WTC11 (cell line): ENCODE measurements at regions not wholly inside any gene's neighbourhood (a gene's known extent, or its start where the extent isn't known, plus 50 kb on each side); places are given as distances from the start of the nearest gene placed in this dataset.

ENCODE experiments used
- ATAC-seq: fragments of 200-7000 bp; cut with Tn5 transposase; 2 replicates; pipeline ENCODE4 v1.10.0; 2021; ENCODE audit warnings: mild to moderate bottlenecking, moderate library complexity
- CTCF ChIA-PET: fragments of 300-600 bp; sonication (Branson Sonifier 250); formaldehyde crosslinking; loops from one replicate; lab custom pipeline; 2021; ENCODE audit warnings: antibody characterized with exemption; lab: Charles Lee
- POLR2A ChIA-PET: fragments of 350-600 bp; sonication (Branson Sonifier 250); formaldehyde crosslinking; loops from one replicate; lab custom pipeline; 2021; ENCODE audit warnings: antibody characterized with exemption; lab: Charles Lee
- DNase-seq: peaks from one replicate; pipeline ENCODE4 v3.0.0; 2021; ENCODE audit warnings: low spot score
- H3K27ac Mint-ChIP-seq: 2 replicates; pipeline ENCODE4 v1.8.0; 2021; ENCODE audit warnings: mixed read lengths
- H3K27me3 Mint-ChIP-seq: 2 replicates; pipeline ENCODE4 v1.8.0; 2021; ENCODE audit warnings: low read depth, mild to moderate bottlenecking, moderate library complexity, mixed read lengths
- H3K36me3 Mint-ChIP-seq: 2 replicates; pipeline ENCODE4 v1.8.0; 2021; ENCODE audit warnings: mixed read lengths
- H3K4me1 Mint-ChIP-seq: 2 replicates; pipeline ENCODE4 v1.8.0; 2022; ENCODE audit warnings: mixed read lengths
- H3K4me3 Mint-ChIP-seq: 2 replicates; pipeline ENCODE4 v1.8.0; 2021; ENCODE audit warnings: mild to moderate bottlenecking, moderate library complexity, mixed read lengths
- H3K9me3 Mint-ChIP-seq: 2 replicates; pipeline ENCODE4 v1.8.0; 2021; ENCODE audit warnings: mixed read lengths
- FOXJ3 ChIP-seq: sonication (generic); formaldehyde crosslinking; IDR thresholded peaks from 2 replicates; pipeline ENCODE4 v1.9.0; 2021; ENCODE audit warnings: missing genetic modification reagents, mild to moderate bottlenecking, borderline replicate concordance
- FOXK1 ChIP-seq: sonication (generic); formaldehyde crosslinking; IDR thresholded peaks from 2 replicates; pipeline ENCODE4 v1.8.0; 2022; ENCODE audit warnings: mild to moderate bottlenecking, moderate library complexity, missing genetic modification reagents
- HMGA2 ChIP-seq: fragments of 250-450 bp; sonication (Bioruptor Pico); IDR thresholded peaks from 2 replicates; pipeline ENCODE4 v1.4.0; 2021; ENCODE audit warnings: mild to moderate bottlenecking, moderate library complexity
- IRF2 ChIP-seq: sonication (generic); formaldehyde crosslinking; IDR thresholded peaks from 2 replicates; pipeline ENCODE4 v1.8.0; 2022; ENCODE audit warnings: low read depth, missing genetic modification reagents, borderline replicate concordance
- MXD4 ChIP-seq: fragments of 250-450 bp; sonication (Bioruptor Pico); IDR thresholded peaks from 2 replicates; pipeline ENCODE4 v1.8.0; 2021; ENCODE audit warnings: mild to moderate bottlenecking, moderate library complexity, borderline replicate concordance
- OVOL2 ChIP-seq: fragments of 250-450 bp; sonication (Bioruptor Pico); IDR thresholded peaks from 2 replicates; pipeline ENCODE4 v1.9.0; 2021; ENCODE audit warnings: mild to moderate bottlenecking, borderline replicate concordance
- RELA ChIP-seq: sonication (generic); formaldehyde crosslinking; IDR thresholded peaks from 2 replicates; pipeline ENCODE4 v1.8.1; 2022; ENCODE audit warnings: missing genetic modification reagents, mild to moderate bottlenecking, borderline replicate concordance
- SMAD4 ChIP-seq: sonication (generic); formaldehyde crosslinking; IDR thresholded peaks from 2 replicates; pipeline ENCODE4 v1.8.0; 2022; ENCODE audit warnings: mild to moderate bottlenecking, missing genetic modification reagents
- SP1 ChIP-seq: sonication (generic); formaldehyde crosslinking; conservative IDR thresholded peaks from 2 replicates; pipeline ENCODE4 v1.8.1; 2022; ENCODE audit warnings: missing genetic modification reagents
- ZNF121 ChIP-seq: sonication (generic); formaldehyde crosslinking; IDR thresholded peaks from 2 replicates; pipeline ENCODE4 v1.8.0; 2023; ENCODE audit warnings: missing genetic modification reagents
- ZNF423 ChIP-seq: fragments of 250-450 bp; sonication (Bioruptor Pico); IDR thresholded peaks from 2 replicates; pipeline ENCODE4 v2.1.2; 2022; ENCODE audit warnings: mild to moderate bottlenecking, moderate library complexity
- ZNF671 ChIP-seq: fragments of 250-450 bp; sonication (Bioruptor Pico); IDR thresholded peaks from 2 replicates; pipeline ENCODE4 v1.8.0; 2021; ENCODE audit warnings: mild to moderate bottlenecking
- TF ChIP-seq, protein P1 (sequence below): sonication (generic); formaldehyde crosslinking; IDR thresholded peaks from 2 replicates; pipeline ENCODE4 v1.8.1; 2023; ENCODE audit warnings: mild to moderate bottlenecking, missing genetic modification reagents, moderate library complexity
- TF ChIP-seq, protein P2 (sequence below): sonication (generic); formaldehyde crosslinking; IDR thresholded peaks from 2 replicates; pipeline ENCODE4 v1.8.0; 2022; ENCODE audit warnings: missing genetic modification reagents
- TF ChIP-seq, protein P3 (sequence below): sonication (generic); formaldehyde crosslinking; IDR thresholded peaks from 2 replicates; pipeline ENCODE4 v1.8.1; 2022; ENCODE audit warnings: mild to moderate bottlenecking, moderate library complexity, missing genetic modification reagents
- TF ChIP-seq, protein P4 (sequence below): sonication (generic); formaldehyde crosslinking; IDR thresholded peaks from 2 replicates; pipeline ENCODE4 v1.8.1; 2022; ENCODE audit warnings: missing genetic modification reagents, borderline replicate concordance
- TF ChIP-seq, protein P5 (sequence below): sonication (generic); formaldehyde crosslinking; IDR thresholded peaks from 2 replicates; pipeline ENCODE4 v1.8.1; 2022; ENCODE audit warnings: low read depth, mild to moderate bottlenecking, moderate library complexity, missing genetic modification reagents, borderline replicate concordance
- TF ChIP-seq, protein P6 (sequence below): fragments of 250-450 bp; sonication (Bioruptor Pico); IDR thresholded peaks from 2 replicates; pipeline ENCODE4 v1.8.0; 2021; ENCODE audit warnings: mild to moderate bottlenecking
- TF ChIP-seq, protein P7 (sequence below): sonication (generic); formaldehyde crosslinking; IDR thresholded peaks from 2 replicates; pipeline ENCODE4 v1.8.1; 2023; ENCODE audit warnings: mild to moderate bottlenecking, missing genetic modification reagents
- TF ChIP-seq, protein P8 (sequence below): sonication (generic); formaldehyde crosslinking; IDR thresholded peaks from 2 replicates; pipeline ENCODE4 v1.8.1; 2023; ENCODE audit warnings: mild to moderate bottlenecking, moderate library complexity, missing genetic modification reagents
- TF ChIP-seq, protein P9 (sequence below): sonication (generic); formaldehyde crosslinking; IDR thresholded peaks from 2 replicates; pipeline ENCODE4 v1.8.0; 2023; ENCODE audit warnings: missing genetic modification reagents
- TF ChIP-seq, protein P10 (sequence below): fragments of 250-450 bp; sonication (Bioruptor Pico); IDR thresholded peaks from 2 replicates; pipeline ENCODE4 v1.9.0; 2021; ENCODE audit warnings: mild to moderate bottlenecking

DNA sequence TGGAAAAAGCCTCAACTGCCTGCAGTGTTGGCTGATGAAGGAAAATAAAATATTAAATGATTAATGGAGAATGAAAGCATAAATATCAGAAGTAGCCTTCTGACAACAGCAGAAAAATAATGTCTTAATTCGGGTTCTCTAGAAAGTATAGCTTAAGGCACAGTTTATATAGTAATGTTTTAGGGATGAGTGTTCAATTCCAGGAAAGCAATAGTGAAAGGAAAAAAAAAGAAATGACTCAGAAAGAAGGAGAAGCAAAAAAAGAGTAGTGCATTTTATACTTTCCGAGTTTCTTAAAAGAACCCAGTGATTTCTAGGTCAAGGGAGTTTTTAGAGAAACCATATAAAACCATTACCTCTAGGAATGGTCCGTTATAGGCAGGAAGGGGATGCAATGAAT lies 137.3 kb downstream of the HTR1B start:
- H3K9me3 Mint-ChIP-seq, result no peaks in the 10 kb centered on the region
- POLR2A ChIA-PET, result no interaction called here
- CTCF ChIA-PET, result no interaction called here
- H3K4me3 Mint-ChIP-seq, result no peak overlapping the region
- H3K4me1 Mint-ChIP-seq, result peaks cover 5% of the 10 kb centered on the region; the same call in 1 of the 2 replicates
- ATAC-seq, result no peak
- TF ChIP-seq, protein P1, sequence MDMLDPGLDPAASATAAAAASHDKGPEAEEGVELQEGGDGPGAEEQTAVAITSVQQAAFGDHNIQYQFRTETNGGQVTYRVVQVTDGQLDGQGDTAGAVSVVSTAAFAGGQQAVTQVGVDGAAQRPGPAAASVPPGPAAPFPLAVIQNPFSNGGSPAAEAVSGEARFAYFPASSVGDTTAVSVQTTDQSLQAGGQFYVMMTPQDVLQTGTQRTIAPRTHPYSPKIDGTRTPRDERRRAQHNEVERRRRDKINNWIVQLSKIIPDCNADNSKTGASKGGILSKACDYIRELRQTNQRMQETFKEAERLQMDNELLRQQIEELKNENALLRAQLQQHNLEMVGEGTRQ (CRISPR knock-in tag), result no peak
- TF ChIP-seq RELA (CRISPR knock-in tag) (no peak), ZNF121 (CRISPR knock-in tag) (no peak), IRF2 (no peak), ZNF423 (CRISPR knock-in tag) (no peak), SP1 (no peak), FOXK1 (CRISPR knock-in tag) (no peak), ZNF671 (CRISPR knock-in tag) (no peak), HMGA2 (CRISPR knock-in tag) (no peak)
- TF ChIP-seq, protein P2, sequence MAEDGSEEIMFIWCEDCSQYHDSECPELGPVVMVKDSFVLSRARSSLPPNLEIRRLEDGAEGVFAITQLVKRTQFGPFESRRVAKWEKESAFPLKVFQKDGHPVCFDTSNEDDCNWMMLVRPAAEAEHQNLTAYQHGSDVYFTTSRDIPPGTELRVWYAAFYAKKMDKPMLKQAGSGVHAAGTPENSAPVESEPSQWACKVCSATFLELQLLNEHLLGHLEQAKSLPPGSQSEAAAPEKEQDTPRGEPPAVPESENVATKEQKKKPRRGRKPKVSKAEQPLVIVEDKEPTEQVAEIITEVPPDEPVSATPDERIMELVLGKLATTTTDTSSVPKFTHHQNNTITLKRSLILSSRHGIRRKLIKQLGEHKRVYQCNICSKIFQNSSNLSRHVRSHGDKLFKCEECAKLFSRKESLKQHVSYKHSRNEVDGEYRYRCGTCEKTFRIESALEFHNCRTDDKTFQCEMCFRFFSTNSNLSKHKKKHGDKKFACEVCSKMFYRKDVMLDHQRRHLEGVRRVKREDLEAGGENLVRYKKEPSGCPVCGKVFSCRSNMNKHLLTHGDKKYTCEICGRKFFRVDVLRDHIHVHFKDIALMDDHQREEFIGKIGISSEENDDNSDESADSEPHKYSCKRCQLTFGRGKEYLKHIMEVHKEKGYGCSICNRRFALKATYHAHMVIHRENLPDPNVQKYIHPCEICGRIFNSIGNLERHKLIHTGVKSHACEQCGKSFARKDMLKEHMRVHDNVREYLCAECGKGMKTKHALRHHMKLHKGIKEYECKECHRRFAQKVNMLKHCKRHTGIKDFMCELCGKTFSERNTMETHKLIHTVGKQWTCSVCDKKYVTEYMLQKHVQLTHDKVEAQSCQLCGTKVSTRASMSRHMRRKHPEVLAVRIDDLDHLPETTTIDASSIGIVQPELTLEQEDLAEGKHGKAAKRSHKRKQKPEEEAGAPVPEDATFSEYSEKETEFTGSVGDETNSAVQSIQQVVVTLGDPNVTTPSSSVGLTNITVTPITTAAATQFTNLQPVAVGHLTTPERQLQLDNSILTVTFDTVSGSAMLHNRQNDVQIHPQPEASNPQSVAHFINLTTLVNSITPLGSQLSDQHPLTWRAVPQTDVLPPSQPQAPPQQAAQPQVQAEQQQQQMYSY (CRISPR knock-in tag), result no peak
- TF ChIP-seq, protein P3, sequence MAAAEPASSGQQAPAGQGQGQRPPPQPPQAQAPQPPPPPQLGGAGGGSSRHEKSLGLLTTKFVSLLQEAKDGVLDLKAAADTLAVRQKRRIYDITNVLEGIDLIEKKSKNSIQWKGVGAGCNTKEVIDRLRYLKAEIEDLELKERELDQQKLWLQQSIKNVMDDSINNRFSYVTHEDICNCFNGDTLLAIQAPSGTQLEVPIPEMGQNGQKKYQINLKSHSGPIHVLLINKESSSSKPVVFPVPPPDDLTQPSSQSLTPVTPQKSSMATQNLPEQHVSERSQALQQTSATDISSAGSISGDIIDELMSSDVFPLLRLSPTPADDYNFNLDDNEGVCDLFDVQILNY (CRISPR knock-in tag), result no peak
- TF ChIP-seq, protein P4, sequence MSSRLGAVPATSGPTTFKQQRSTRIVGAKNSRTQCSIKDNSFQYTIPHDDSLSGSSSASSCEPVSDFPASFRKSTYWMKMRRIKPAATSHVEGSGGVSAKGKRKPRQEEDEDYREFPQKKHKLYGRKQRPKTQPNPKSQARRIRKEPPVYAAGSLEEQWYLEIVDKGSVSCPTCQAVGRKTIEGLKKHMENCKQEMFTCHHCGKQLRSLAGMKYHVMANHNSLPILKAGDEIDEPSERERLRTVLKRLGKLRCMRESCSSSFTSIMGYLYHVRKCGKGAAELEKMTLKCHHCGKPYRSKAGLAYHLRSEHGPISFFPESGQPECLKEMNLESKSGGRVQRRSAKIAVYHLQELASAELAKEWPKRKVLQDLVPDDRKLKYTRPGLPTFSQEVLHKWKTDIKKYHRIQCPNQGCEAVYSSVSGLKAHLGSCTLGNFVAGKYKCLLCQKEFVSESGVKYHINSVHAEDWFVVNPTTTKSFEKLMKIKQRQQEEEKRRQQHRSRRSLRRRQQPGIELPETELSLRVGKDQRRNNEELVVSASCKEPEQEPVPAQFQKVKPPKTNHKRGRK (CRISPR knock-in tag), result no peak
- TF ChIP-seq, protein P5, sequence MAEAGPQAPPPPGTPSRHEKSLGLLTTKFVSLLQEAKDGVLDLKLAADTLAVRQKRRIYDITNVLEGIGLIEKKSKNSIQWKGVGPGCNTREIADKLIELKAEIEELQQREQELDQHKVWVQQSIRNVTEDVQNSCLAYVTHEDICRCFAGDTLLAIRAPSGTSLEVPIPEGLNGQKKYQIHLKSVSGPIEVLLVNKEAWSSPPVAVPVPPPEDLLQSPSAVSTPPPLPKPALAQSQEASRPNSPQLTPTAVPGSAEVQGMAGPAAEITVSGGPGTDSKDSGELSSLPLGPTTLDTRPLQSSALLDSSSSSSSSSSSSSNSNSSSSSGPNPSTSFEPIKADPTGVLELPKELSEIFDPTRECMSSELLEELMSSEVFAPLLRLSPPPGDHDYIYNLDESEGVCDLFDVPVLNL, result no peak
- TF ChIP-seq, protein P6, sequence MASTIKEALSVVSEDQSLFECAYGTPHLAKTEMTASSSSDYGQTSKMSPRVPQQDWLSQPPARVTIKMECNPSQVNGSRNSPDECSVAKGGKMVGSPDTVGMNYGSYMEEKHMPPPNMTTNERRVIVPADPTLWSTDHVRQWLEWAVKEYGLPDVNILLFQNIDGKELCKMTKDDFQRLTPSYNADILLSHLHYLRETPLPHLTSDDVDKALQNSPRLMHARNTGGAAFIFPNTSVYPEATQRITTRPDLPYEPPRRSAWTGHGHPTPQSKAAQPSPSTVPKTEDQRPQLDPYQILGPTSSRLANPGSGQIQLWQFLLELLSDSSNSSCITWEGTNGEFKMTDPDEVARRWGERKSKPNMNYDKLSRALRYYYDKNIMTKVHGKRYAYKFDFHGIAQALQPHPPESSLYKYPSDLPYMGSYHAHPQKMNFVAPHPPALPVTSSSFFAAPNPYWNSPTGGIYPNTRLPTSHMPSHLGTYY (CRISPR knock-in tag), result no peak
- H3K27ac Mint-ChIP-seq, result no peak overlapping the region
- no peaks in the 10 kb centered on the region for H3K36me3 Mint-ChIP-seq
- no peak for DNase-seq
- no peaks in the 10 kb centered on the region for H3K27me3 Mint-ChIP-seq

DNA sequence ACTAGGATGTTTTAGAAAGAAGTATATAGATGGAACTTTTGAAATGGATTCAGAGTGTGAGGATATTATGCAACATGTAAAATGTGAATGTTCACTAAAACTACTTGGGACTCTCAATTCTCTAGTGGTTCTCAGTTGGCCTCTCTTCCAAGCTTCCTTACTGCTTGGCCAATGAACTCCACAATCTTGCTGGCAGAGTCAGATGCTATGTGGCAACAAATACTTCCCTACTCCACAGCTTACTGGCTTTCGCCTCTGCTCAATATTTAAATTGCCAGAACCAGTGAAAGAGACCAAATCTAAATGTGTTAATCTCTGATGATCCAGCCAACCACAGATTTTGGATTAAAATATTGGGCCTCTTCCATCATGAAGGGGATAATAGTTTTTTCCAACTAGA lies 138.4 kb downstream of the HTR1B start:
- ChIA-PET CTCF (no interaction called here), POLR2A (no interaction called here)
- no peaks in the 10 kb centered on the region for H3K27me3 Mint-ChIP-seq
- H3K27ac Mint-ChIP-seq, result no peak overlapping the region
- ATAC-seq (no peak), DNase-seq (no peak)
- H3K4me1 Mint-ChIP-seq, result peaks cover 5% of the 10 kb centered on the region; the same call in 1 of the 2 replicates
- no peaks in the 10 kb centered on the region for H3K9me3 Mint-ChIP-seq
- H3K36me3 Mint-ChIP-seq, result no peaks in the 10 kb centered on the region
- H3K4me3 Mint-ChIP-seq, result no peak overlapping the region
- TF ChIP-seq, protein P7, sequence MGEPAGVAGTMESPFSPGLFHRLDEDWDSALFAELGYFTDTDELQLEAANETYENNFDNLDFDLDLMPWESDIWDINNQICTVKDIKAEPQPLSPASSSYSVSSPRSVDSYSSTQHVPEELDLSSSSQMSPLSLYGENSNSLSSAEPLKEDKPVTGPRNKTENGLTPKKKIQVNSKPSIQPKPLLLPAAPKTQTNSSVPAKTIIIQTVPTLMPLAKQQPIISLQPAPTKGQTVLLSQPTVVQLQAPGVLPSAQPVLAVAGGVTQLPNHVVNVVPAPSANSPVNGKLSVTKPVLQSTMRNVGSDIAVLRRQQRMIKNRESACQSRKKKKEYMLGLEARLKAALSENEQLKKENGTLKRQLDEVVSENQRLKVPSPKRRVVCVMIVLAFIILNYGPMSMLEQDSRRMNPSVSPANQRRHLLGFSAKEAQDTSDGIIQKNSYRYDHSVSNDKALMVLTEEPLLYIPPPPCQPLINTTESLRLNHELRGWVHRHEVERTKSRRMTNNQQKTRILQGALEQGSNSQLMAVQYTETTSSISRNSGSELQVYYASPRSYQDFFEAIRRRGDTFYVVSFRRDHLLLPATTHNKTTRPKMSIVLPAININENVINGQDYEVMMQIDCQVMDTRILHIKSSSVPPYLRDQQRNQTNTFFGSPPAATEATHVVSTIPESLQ (CRISPR knock-in tag), result no peak
- TF ChIP-seq SMAD4 (CRISPR knock-in tag) (no peak), FOXJ3 (CRISPR knock-in tag) (no peak), MXD4 (CRISPR knock-in tag) (no peak), OVOL2 (CRISPR knock-in tag) (no peak), ZNF671 (CRISPR knock-in tag) (no peak)
- TF ChIP-seq, protein P8, sequence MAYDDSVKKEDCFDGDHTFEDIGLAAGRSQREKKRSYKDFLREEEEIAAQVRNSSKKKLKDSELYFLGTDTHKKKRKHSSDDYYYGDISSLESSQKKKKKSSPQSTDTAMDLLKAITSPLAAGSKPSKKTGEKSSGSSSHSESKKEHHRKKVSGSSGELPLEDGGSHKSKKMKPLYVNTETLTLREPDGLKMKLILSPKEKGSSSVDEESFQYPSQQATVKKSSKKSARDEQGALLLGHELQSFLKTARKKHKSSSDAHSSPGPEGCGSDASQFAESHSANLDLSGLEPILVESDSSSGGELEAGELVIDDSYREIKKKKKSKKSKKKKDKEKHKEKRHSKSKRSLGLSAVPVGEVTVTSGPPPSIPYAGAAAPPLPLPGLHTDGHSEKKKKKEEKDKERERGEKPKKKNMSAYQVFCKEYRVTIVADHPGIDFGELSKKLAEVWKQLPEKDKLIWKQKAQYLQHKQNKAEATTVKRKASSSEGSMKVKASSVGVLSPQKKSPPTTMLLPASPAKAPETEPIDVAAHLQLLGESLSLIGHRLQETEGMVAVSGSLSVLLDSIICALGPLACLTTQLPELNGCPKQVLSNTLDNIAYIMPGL (CRISPR knock-in tag), result no peak
- TF ChIP-seq, protein P9, sequence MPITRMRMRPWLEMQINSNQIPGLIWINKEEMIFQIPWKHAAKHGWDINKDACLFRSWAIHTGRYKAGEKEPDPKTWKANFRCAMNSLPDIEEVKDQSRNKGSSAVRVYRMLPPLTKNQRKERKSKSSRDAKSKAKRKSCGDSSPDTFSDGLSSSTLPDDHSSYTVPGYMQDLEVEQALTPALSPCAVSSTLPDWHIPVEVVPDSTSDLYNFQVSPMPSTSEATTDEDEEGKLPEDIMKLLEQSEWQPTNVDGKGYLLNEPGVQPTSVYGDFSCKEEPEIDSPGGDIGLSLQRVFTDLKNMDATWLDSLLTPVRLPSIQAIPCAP (CRISPR knock-in tag), result no peak
- TF ChIP-seq, protein P10, sequence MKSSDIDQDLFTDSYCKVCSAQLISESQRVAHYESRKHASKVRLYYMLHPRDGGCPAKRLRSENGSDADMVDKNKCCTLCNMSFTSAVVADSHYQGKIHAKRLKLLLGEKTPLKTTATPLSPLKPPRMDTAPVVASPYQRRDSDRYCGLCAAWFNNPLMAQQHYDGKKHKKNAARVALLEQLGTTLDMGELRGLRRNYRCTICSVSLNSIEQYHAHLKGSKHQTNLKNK (CRISPR knock-in tag), result no peak
